SU-DHL-6 (cell line): ENCODE measurements at regions not wholly inside any gene's neighbourhood (a gene's known extent, or its start where the extent isn't known, plus 50 kb on each side); places are given as distances from the start of the nearest gene placed in this dataset.

Experiments used
- H2AFZ ChIP-seq: fragments of 200-600 bp; sonication (generic); 2 replicates; pipeline ENCODE4 v1.6.1; 2014; ENCODE audit warnings: low read depth, mild to moderate bottlenecking, moderate library complexity, mixed read lengths, antibody characterized with exemption, low read length; ENCODE audit not compliant: severe bottlenecking
- H3F3A ChIP-seq: fragments of 200-600 bp; shearing (Covaris generic); 2 replicates; pipeline ENCODE4 v1.6.0; 2016; ENCODE audit warnings: antibody characterized with exemption, mild to moderate bottlenecking; ENCODE audit not compliant: insufficient read depth
- H3K27ac ChIP-seq: fragments of 200-600 bp; sonication (generic); 2 replicates; pipeline ENCODE4 v1.5.1; 2016; ENCODE audit warnings: low read depth, mild to moderate bottlenecking, low read length, moderate library complexity, mixed read lengths
- H3K27me3 ChIP-seq: fragments of 200-600 bp; sonication (generic), shearing (Covaris generic); 2 replicates; pipeline ENCODE4 v1.6.0; 2014; ENCODE audit warnings: mild to moderate bottlenecking, low read length
- H3K36me3 ChIP-seq: fragments of 200-600 bp; sonication (generic); 2 replicates; pipeline ENCODE4 v1.6.1; 2014; ENCODE audit warnings: mild to moderate bottlenecking, low read length, mixed read lengths
- H3K4me2 ChIP-seq: fragments of 300-600, 200-600 bp; shearing (Covaris generic), sonication (generic); 2 replicates; pipeline ENCODE4 v1.6.0; 2014; ENCODE audit warnings: low read length, low read depth, mild to moderate bottlenecking; ENCODE audit not compliant: poor library complexity, severe bottlenecking
- H3K4me3 ChIP-seq: fragments of 200-600 bp; sonication (generic); 2 replicates; pipeline ENCODE4 v1.5.1; 2014; ENCODE audit warnings: antibody characterized with exemption, low read length, mild to moderate bottlenecking, mixed read lengths; ENCODE audit not compliant: insufficient read depth, poor library complexity, severe bottlenecking
- H3K79me2 ChIP-seq: fragments of 200-600 bp; sonication (generic); 2 replicates; pipeline ENCODE4 v1.6.1; 2014; ENCODE audit warnings: mild to moderate bottlenecking, low read length, moderate library complexity; ENCODE audit not compliant: insufficient read depth
- H3K9ac ChIP-seq: fragments of 200-600 bp; sonication (generic); 2 replicates; pipeline ENCODE4 v1.7.0; 2014; ENCODE audit warnings: mild to moderate bottlenecking, low read length
- H3K9me2 ChIP-seq: fragments of 200-600 bp; sonication (generic); replicated peaks from 2 replicates; pipeline ENCODE4 v1.6.1; 2014; ENCODE audit warnings: low read length; ENCODE audit not compliant: insufficient read depth
- H3K9me3 ChIP-seq: fragments of 200-600 bp; sonication (generic); 2 replicates; pipeline ENCODE4 v1.6.1; 2014; ENCODE audit warnings: low read length, mixed read lengths; ENCODE audit not compliant: insufficient read depth
- H4K20me1 ChIP-seq: fragments of 200-600 bp; sonication (generic); 2 replicates; pipeline ENCODE4 v1.6.1; 2014; ENCODE audit warnings: low read depth, mild to moderate bottlenecking, antibody characterized with exemption, low read length, moderate library complexity, mixed read lengths
- EZH2phosphoT487 ChIP-seq: fragments of 200-600 bp; sonication (generic), shearing (Covaris generic); conservative IDR thresholded peaks from 2 replicates; pipeline ENCODE4 v1.6.1; 2018; ENCODE audit warnings: mild to moderate bottlenecking, antibody characterized with exemption, low read length, moderate library complexity, mixed read lengths
- TF ChIP-seq, protein P1 (sequence below): fragments of 200-600 bp; sonication (generic); IDR thresholded peaks from one replicate; pipeline ENCODE4 v1.5.1; 2017; ENCODE audit warnings: antibody characterized with exemption, mild to moderate bottlenecking, low read length, moderate library complexity; ENCODE audit not compliant: insufficient read depth, poor library complexity, severe bottlenecking

DNA sequence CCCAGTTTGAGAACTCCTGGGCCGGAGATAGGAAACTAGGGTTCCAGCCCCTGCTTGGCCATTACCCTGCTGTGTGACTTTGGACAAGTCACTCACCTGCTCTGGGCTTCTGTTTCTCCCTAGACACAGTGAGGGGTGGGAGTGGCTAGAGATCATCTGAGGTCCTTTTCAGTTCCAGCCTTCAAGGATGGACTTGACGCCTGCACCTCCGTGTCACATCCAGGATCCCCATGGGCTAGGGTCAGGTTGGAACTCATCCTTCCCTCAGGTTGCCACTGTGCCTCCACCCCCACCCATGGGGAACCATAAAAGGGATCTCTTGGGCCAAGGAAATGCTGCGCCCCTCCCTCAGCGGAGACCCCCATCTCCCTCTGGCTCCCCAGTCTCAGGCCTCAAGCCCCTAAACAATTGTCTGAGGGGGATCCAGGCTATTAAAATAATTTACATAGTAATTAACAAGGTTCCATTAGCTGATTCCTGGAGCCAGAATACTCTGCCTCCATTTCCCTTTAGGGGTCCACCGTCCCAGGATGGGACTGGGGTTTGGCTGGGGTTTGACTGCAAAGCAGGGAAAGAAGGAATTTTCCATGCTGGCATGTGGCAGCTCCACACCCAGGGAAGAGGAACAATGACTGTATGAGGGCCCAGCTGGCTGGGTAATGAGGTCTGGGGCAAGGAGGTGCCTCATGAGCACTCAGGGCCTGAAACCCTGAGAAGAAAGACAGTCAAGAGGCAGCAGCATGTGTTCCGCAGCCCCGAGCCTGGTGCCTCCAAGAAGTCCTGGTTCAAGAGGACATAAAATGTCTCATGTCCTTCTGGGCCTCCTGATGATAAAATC is 177.7 kb downstream of the SMAD6 start:
- H3K4me2 ChIP-seq: no peak overlapping the region

GRCh38 chr15:66880380-66881155 is 178.5 kb downstream of the SMAD6 start:
- H3K36me3 ChIP-seq: no peaks in the 10 kb centered on the region
- no peaks in the 10 kb centered on the region for H3K79me2 ChIP-seq
- H3K9me3 ChIP-seq: no peaks in the 10 kb centered on the region
- no peak for TF ChIP-seq EZH2phosphoT487
- TF ChIP-seq, protein P1, sequence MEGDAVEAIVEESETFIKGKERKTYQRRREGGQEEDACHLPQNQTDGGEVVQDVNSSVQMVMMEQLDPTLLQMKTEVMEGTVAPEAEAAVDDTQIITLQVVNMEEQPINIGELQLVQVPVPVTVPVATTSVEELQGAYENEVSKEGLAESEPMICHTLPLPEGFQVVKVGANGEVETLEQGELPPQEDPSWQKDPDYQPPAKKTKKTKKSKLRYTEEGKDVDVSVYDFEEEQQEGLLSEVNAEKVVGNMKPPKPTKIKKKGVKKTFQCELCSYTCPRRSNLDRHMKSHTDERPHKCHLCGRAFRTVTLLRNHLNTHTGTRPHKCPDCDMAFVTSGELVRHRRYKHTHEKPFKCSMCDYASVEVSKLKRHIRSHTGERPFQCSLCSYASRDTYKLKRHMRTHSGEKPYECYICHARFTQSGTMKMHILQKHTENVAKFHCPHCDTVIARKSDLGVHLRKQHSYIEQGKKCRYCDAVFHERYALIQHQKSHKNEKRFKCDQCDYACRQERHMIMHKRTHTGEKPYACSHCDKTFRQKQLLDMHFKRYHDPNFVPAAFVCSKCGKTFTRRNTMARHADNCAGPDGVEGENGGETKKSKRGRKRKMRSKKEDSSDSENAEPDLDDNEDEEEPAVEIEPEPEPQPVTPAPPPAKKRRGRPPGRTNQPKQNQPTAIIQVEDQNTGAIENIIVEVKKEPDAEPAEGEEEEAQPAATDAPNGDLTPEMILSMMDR: no peak
- H3K4me3 ChIP-seq: no peak overlapping the region
- H3F3A ChIP-seq: no peaks in the 10 kb centered on the region
- H3K9me2 ChIP-seq: no peaks in the 10 kb centered on the region
- no peak overlapping the region for H2AFZ ChIP-seq
- no peaks in the 10 kb centered on the region for H4K20me1 ChIP-seq
- no peak overlapping the region for H3K4me2 ChIP-seq
- no peak overlapping the region for H3K9ac ChIP-seq
- H3K27ac ChIP-seq: no peak overlapping the region
- no peaks in the 10 kb centered on the region for H3K27me3 ChIP-seq

More for the DNA sequence above, 177.7 kb downstream of the SMAD6 start:
- no peaks in the 10 kb centered on the region for H3K27me3 ChIP-seq
- H3K36me3 ChIP-seq: no peaks in the 10 kb centered on the region
- H4K20me1 ChIP-seq: no peaks in the 10 kb centered on the region
- no peak overlapping the region for H3K9ac ChIP-seq
- no peak overlapping the region for H3K4me3 ChIP-seq
- H3K27ac ChIP-seq: no peak overlapping the region
- no peaks in the 10 kb centered on the region for H3K9me2 ChIP-seq
- H3F3A ChIP-seq: no peaks in the 10 kb centered on the region
- H2AFZ ChIP-seq: no peak overlapping the region
- H3K9me3 ChIP-seq: no peaks in the 10 kb centered on the region
- H3K79me2 ChIP-seq: no peaks in the 10 kb centered on the region
- TF ChIP-seq, protein P1: no peak
- no peak for TF ChIP-seq EZH2phosphoT487

DNA sequence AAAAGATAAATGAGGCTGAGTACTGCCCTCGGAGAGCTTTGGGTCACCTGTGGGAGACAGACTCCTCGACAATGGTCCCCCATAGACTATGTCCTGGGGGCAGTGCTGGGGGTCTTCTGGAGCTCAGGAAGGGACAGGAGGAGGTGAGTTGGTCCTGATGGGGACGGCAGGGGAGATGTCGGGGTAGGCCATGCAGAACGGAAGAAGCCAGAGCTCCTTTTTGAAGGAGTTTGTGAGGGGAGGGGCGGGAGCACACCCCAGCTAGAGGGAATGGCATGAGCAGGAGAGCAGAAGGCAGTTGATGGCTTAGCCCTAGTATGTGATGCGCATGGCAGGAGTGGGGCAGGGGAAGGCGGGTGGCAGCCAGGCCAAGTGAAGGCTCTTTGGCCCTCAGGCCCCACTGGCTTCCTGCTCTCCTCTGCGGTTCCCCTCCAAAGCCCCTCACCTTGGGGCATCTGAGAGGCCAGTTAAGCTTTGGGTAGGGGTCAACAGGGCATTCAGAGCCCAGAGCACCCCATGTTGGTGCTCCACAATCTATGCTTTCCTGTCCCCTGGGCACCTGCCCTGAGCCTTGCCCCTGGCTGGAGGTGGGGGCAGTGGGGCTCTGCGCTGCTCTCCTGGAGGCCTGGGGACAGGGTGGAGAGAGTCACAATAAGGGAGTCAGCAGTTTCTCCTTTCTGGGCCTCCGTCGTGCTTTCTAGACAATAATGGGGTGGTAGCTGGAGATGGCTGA is 179.3 kb downstream of the SMAD6 start:
- TF ChIP-seq EZH2phosphoT487: no peak
- TF ChIP-seq, protein P1: no peak
- Histone ChIP-seq H3K4me3 (no peak overlapping the region), H3K9ac (no peak overlapping the region)

More for the DNA sequence above, 179.3 kb downstream of the SMAD6 start:
- H4K20me1 ChIP-seq: no peaks in the 10 kb centered on the region
- no peaks in the 10 kb centered on the region for H3K36me3 ChIP-seq
- H3K27me3 ChIP-seq: no peaks in the 10 kb centered on the region
- H3K4me2 ChIP-seq: no peak overlapping the region
- H2AFZ ChIP-seq: no peak overlapping the region
- H3K79me2 ChIP-seq: no peaks in the 10 kb centered on the region
- no peaks in the 10 kb centered on the region for H3K9me3 ChIP-seq
- H3F3A ChIP-seq: no peaks in the 10 kb centered on the region
- H3K27ac ChIP-seq: no peak overlapping the region
- no peaks in the 10 kb centered on the region for H3K9me2 ChIP-seq
